Parathyroid adenoma (tissue), 2 donors: ENCODE measurements at regions not wholly inside any gene's neighbourhood (a gene's known extent, or its start where the extent isn't known, plus 50 kb on each side); places are given as distances from the start of the nearest gene placed in this dataset.
A peak's percentile ranks its signal among the peaks of the same experiment; 100 is the strongest.

Source experiments
- H2AFZ ChIP-seq: fragments of 300-600 bp; sonication (generic); one replicate; pipeline ENCODE4 v1.7.0; 2017; ENCODE audit warnings: antibody characterized with exemption, mild to moderate bottlenecking
- H3K27ac ChIP-seq: fragments of 300-600 bp; sonication (generic); one replicate; pipeline ENCODE4 v1.7.0; 2017
- H3K27me3 ChIP-seq: fragments of 300-600 bp; sonication (generic); one replicate; pipeline ENCODE4 v1.7.0; 2017; ENCODE audit warnings: low read length; ENCODE audit not compliant: control insufficient read depth, insufficient read depth
- H3K36me3 ChIP-seq: fragments of 300-600 bp; sonication (generic); one replicate; pipeline ENCODE4 v1.7.0; 2017; ENCODE audit warnings: low read length; ENCODE audit not compliant: control insufficient read depth, insufficient read depth
- H3K4me1 ChIP-seq: fragments of 300-600 bp; sonication (generic); one replicate; pipeline ENCODE4 v1.7.0; 2017; ENCODE audit warnings: control low read depth
- H3K4me2 ChIP-seq: fragments of 300-600 bp; sonication (generic); one replicate; pipeline ENCODE4 v1.7.0; 2017; ENCODE audit warnings: low read length
- H3K4me3 ChIP-seq: fragments of 300-600 bp; sonication (generic); one replicate; pipeline ENCODE4 v1.7.0; 2017; ENCODE audit warnings: low read depth, low read length
- H3K79me2 ChIP-seq: fragments of 300-600 bp; sonication (generic); one replicate; pipeline ENCODE4 v1.7.0; 2017; ENCODE audit warnings: control low read depth
- H3K9ac ChIP-seq: fragments of 300-600 bp; sonication (generic); one replicate; pipeline ENCODE4 v1.7.0; 2017; ENCODE audit warnings: mild to moderate bottlenecking
- H3K9me3 ChIP-seq: fragments of 300-600 bp; sonication (generic); one replicate; pipeline ENCODE4 v1.7.0; 2017; ENCODE audit warnings: low read length; ENCODE audit not compliant: control insufficient read depth
- TF ChIP-seq, protein P1 (sequence below): fragments of 300-600 bp; sonication (generic); IDR thresholded peaks from one replicate; pipeline ENCODE4 v1.7.0; 2017; ENCODE audit warnings: antibody characterized with exemption, mild to moderate bottlenecking
- donor health status: primary hyperparathyroidism.

DNA sequence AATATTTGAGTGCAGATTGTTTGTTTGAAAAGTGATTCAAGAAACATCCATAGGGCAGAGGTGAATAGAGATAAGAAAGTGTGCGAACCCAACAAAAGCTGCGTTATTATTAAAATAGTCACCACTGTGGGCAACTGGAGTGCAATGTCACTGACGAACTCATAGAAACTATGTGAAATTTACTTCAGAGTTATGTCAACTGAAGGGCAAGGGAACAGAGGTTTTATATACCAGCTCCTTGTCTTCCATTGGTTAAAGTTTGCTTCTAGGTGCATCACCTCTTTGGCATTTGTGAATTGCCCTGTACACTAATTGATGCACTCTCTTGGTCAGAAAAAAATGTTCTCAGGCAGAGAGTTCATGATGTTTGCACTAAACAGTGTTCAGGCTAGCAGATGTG lies 110.5 kb upstream of the NYAP2 start:
- Histone ChIP-seq H3K27ac (no peak overlapping the region), H3K4me3 (no peak overlapping the region), H3K27me3 (no peaks in the 10 kb centered on the region), H3K9ac (no peak overlapping the region), H3K9me3 (no peaks in the 10 kb centered on the region), H3K4me2 (no peak overlapping the region), H3K79me2 (no peaks in the 10 kb centered on the region), H3K36me3 (no peaks in the 10 kb centered on the region), H3K4me1 (no peaks in the 10 kb centered on the region), H2AFZ (no peak overlapping the region)
- TF ChIP-seq, protein P1, sequence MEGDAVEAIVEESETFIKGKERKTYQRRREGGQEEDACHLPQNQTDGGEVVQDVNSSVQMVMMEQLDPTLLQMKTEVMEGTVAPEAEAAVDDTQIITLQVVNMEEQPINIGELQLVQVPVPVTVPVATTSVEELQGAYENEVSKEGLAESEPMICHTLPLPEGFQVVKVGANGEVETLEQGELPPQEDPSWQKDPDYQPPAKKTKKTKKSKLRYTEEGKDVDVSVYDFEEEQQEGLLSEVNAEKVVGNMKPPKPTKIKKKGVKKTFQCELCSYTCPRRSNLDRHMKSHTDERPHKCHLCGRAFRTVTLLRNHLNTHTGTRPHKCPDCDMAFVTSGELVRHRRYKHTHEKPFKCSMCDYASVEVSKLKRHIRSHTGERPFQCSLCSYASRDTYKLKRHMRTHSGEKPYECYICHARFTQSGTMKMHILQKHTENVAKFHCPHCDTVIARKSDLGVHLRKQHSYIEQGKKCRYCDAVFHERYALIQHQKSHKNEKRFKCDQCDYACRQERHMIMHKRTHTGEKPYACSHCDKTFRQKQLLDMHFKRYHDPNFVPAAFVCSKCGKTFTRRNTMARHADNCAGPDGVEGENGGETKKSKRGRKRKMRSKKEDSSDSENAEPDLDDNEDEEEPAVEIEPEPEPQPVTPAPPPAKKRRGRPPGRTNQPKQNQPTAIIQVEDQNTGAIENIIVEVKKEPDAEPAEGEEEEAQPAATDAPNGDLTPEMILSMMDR: no peak

DNA sequence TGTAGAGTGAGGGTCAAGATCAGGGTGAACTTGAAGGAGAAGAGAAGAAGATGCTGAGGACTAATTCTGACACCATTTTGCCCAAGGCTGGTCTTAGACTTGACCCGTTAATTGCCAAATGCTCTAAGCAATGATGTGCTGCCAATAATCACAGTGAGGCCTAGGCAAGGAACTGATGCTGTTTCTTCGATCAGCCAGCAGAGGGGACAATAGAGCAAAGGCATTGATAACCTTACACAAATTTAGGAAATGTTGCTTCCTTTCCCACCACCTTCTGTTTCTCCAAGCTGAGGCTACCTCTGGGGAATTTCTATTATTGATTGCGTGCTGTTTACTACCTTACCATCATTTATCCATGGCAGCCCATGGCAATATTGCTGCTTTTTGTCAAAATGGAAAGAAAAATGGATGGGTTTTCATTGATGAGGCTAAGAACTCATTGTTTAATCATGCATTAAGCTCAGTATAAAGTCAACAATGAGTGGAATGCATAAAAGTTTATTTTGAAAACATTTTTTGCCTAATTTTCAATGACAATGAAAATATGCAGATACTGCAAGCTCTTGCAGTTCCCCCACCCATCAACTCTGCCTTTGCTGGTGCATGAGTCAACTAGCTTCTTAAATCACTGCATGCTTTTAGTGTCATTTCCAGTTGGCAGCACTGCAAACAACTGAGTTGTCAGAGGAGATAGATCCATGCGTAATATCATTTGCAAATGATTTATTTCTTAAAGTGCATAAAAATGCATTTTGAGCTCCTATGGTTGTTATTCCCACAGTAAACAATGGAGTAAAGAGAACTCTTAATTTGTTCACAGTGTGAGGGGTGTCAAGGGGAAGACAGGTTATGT lies 116.4 kb upstream of the NYAP2 start:
- TF ChIP-seq, protein P1: peak; percentile 70
- Histone ChIP-seq H3K4me3 (no peak overlapping the region), H3K36me3 (no peaks in the 10 kb centered on the region), H3K9ac (no peak overlapping the region), H3K4me1 (no peaks in the 10 kb centered on the region), H3K27ac (no peak overlapping the region), H3K9me3 (no peaks in the 10 kb centered on the region), H2AFZ (no peak overlapping the region), H3K4me2 (no peak overlapping the region), H3K79me2 (no peaks in the 10 kb centered on the region), H3K27me3 (no peaks in the 10 kb centered on the region)

DNA sequence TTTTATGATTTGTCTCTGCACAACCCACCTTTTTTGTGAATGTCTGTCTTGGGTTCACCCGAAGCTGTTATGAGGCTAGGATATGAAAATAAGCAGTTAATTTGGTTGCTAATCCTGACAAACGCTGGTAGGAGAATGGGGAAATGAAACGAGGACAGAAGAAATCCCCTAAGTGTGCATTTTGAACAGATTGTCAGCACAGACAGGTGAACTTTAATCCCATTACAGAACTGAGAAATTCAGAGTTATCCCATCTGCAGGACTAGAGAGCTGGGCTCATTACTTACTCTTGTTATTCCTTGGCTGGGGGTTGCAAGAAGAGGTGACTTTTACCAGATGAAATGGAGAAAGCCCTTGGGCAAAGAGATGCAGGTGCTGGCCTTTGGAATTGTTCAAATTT lies 123.3 kb upstream of the NYAP2 start:
- H3K4me2 ChIP-seq: no peak overlapping the region
- no peaks in the 10 kb centered on the region for H3K9me3 ChIP-seq
- H3K79me2 ChIP-seq: no peaks in the 10 kb centered on the region
- no peaks in the 10 kb centered on the region for H3K36me3 ChIP-seq
- no peaks in the 10 kb centered on the region for H3K27me3 ChIP-seq
- no peak overlapping the region for H3K27ac ChIP-seq
- TF ChIP-seq, protein P1: no peak
- H2AFZ ChIP-seq: no peak overlapping the region
- no peak overlapping the region for H3K4me3 ChIP-seq
- no peaks in the 10 kb centered on the region for H3K4me1 ChIP-seq
- no peak overlapping the region for H3K9ac ChIP-seq

DNA sequence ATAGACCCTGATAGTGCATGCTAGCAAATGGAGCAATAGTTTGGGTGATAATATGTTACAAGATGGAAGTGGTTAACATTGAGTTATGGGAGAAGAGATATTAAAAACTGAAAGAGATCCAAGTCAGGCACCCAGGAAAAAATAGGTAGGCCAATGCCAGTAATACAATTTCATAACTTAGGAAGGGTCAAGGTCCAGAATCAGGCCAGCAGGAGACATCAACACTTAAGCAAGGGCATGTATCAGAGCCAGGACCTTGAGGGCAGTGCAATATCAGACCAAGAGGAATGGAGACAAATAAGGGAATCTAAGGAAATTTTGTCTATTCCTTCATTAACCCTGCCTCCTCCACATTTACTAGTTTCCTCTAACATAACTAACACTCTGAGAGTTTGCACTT lies 124.1 kb upstream of the NYAP2 start:
- Histone ChIP-seq H2AFZ (no peak overlapping the region), H3K27ac (no peak overlapping the region), H3K36me3 (no peaks in the 10 kb centered on the region), H3K4me3 (no peak overlapping the region), H3K27me3 (no peaks in the 10 kb centered on the region), H3K9me3 (no peaks in the 10 kb centered on the region), H3K4me2 (no peak overlapping the region), H3K79me2 (no peaks in the 10 kb centered on the region), H3K4me1 (no peaks in the 10 kb centered on the region), H3K9ac (no peak overlapping the region)
- TF ChIP-seq, protein P1: no peak

DNA sequence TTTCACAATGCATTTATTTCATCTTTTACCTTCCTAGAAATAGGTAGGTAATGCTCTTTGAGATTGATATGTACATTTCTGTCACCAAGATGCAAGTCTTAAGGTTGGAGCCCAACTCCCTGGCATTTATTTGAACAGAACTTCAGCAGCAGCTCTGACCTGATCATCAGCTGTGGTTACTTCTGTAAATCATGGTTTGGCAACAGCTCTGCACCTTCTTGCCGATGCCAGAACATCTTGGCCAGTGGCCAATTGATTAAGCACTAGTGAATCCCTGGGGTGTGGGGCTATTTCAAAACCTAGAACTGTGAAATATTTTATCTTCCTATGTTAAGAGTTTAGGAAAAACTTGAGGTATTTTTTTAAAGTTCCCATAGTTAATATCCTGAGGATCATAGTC lies 124.8 kb upstream of the NYAP2 start:
- Histone ChIP-seq H3K79me2 (no peaks in the 10 kb centered on the region), H3K4me1 (no peaks in the 10 kb centered on the region), H3K36me3 (no peaks in the 10 kb centered on the region), H3K9me3 (no peaks in the 10 kb centered on the region), H3K9ac (no peak overlapping the region), H3K27me3 (no peaks in the 10 kb centered on the region), H2AFZ (no peak overlapping the region), H3K4me2 (no peak overlapping the region), H3K4me3 (no peak overlapping the region), H3K27ac (no peak overlapping the region)
- TF ChIP-seq, protein P1: no peak
